RWPE2 (cell line): ENCODE measurements at regions not wholly inside any gene's neighbourhood (a gene's known extent, or its start where the extent isn't known, plus 50 kb on each side); places are given as distances from the start of the nearest gene placed in this dataset.

ENCODE experiments used
- ATAC-seq: fragments of 200-7000 bp; cut with Tn5 transposase; 3 replicates; pipeline ENCODE4 v1.9.1; 2021; ENCODE audit warnings: low read depth
- DNase-seq: peaks from one replicate; pipeline ENCODE4 v3.0.0-alpha.2; 2020; ENCODE audit warnings: low spot score
- H3K27ac ChIP-seq: fragments of 450-650 bp; 2 replicates; pipeline ENCODE4 v1.5.1; 2017; ENCODE audit warnings: mild to moderate bottlenecking; ENCODE audit not compliant: poor library complexity, severe bottlenecking
- H3K27me3 ChIP-seq: fragments of 250-450 bp; sonication (Bioruptor Pico); 2 replicates; pipeline ENCODE4 v1.5.1; 2021; ENCODE audit warnings: mild to moderate bottlenecking, moderate library complexity; ENCODE audit not compliant: insufficient read depth, poor library complexity, severe bottlenecking
- H3K36me3 ChIP-seq: fragments of 250-450 bp; sonication (Bioruptor Pico); 2 replicates; pipeline ENCODE4 v1.5.1; 2020; ENCODE audit warnings: low read depth, mild to moderate bottlenecking, moderate library complexity
- H3K4me1 ChIP-seq: fragments of 250-450 bp; sonication (Bioruptor Pico); 2 replicates; pipeline ENCODE4 v1.5.1; 2021; ENCODE audit warnings: mild to moderate bottlenecking, moderate library complexity; ENCODE audit not compliant: insufficient read depth, poor library complexity, severe bottlenecking
- H3K4me3 ChIP-seq: fragments of 250-450 bp; sonication (Bioruptor Pico); 2 replicates; pipeline ENCODE4 v1.5.1; 2021; ENCODE audit warnings: mild to moderate bottlenecking, moderate library complexity; ENCODE audit not compliant: severe bottlenecking
- H3K9me3 ChIP-seq: fragments of 250-450 bp; sonication (Bioruptor Pico); 2 replicates; pipeline ENCODE4 v1.5.1; 2021; ENCODE audit warnings: mild to moderate bottlenecking, moderate library complexity; ENCODE audit not compliant: severe bottlenecking
- TF ChIP-seq, protein P1 (sequence below): fragments of 450-650 bp; IDR thresholded peaks from one replicate; pipeline ENCODE4 v1.5.1; 2017; ENCODE audit warnings: mild to moderate bottlenecking, moderate library complexity; ENCODE audit not compliant: poor library complexity, severe bottlenecking

DNA sequence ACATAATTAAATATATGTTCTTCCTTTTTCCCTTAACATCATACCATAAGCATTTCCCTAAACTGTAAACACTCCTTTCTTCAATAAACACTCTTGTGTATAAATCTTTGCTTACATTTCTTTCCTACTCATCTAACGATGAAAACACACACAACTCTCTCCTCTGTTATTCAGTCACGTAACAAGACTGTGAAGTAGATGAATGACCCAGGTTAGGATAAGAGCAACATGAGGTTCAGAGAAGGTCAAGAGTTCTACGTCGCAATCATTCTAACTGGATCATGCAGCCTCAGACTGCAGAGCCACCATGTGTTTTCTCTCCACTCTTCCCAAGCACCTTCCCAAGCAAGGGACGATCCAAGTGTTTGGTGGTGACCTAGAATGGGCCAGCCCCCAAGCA is 70.5 kb upstream of the SPTLC1 start:
- no peak for DNase-seq
- TF ChIP-seq, protein P1, sequence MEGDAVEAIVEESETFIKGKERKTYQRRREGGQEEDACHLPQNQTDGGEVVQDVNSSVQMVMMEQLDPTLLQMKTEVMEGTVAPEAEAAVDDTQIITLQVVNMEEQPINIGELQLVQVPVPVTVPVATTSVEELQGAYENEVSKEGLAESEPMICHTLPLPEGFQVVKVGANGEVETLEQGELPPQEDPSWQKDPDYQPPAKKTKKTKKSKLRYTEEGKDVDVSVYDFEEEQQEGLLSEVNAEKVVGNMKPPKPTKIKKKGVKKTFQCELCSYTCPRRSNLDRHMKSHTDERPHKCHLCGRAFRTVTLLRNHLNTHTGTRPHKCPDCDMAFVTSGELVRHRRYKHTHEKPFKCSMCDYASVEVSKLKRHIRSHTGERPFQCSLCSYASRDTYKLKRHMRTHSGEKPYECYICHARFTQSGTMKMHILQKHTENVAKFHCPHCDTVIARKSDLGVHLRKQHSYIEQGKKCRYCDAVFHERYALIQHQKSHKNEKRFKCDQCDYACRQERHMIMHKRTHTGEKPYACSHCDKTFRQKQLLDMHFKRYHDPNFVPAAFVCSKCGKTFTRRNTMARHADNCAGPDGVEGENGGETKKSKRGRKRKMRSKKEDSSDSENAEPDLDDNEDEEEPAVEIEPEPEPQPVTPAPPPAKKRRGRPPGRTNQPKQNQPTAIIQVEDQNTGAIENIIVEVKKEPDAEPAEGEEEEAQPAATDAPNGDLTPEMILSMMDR, result no peak
- ATAC-seq, result no peak

DNA sequence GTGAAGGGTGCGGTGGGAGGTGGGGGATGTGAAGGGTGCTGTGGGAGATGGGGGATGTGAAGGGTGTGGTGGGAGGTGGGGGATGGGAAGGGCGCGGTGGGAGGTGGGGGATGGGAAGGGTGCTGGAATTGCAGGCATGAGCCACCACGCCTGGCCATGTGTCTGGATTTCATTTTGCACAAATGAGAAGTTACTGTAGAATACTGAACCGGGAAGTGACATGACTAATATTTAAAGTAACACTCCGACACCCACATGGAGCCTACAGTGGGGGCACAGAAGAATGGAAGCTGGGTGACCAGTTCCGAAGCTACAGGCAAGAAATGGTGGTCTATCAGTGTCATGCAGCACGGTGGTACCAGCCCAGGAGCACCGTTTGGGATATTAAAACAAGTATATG is 69.9 kb upstream of the SPTLC1 start:
- ATAC-seq (no peak), DNase-seq (no peak)
- Histone ChIP-seq H3K27ac (no peak overlapping the region), H3K36me3 (no peaks in the 10 kb centered on the region), H3K27me3 (no peaks in the 10 kb centered on the region), H3K9me3 (no peaks in the 10 kb centered on the region), H3K4me1 (no peaks in the 10 kb centered on the region), H3K4me3 (no peak overlapping the region)
- TF ChIP-seq, protein P1, result no peak

More for the DNA sequence above, 70.5 kb upstream of the SPTLC1 start:
- no peaks in the 10 kb centered on the region for H3K4me1 ChIP-seq
- no peaks in the 10 kb centered on the region for H3K36me3 ChIP-seq
- no peaks in the 10 kb centered on the region for H3K9me3 ChIP-seq
- no peak overlapping the region for H3K4me3 ChIP-seq
- no peak overlapping the region for H3K27ac ChIP-seq
- H3K27me3 ChIP-seq, result no peaks in the 10 kb centered on the region

DNA sequence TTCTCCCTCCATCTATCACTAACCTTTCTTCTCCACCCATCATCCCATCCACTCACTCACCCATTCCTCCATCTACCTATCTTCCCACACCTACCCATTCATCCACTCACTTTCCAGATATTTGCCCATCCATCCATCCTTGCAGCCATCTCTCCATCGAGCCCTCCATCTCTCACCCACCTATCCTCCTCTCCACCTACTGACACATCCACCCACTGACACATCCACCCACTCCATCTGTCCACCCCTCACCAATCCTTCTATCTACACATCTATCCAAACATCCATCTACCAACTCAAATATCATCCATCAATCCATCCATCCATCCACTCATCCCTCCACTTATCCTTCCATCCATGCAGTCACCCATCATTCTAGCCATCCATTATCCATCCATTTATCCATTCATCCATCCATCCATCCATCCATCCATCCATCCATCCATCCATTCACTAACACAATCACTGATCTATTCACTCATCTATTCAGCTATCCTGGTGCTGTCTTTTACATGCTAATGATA is 68.9 kb upstream of the SPTLC1 start:
- Histone ChIP-seq H3K4me3 (no peak overlapping the region), H3K27me3 (no peaks in the 10 kb centered on the region), H3K4me1 (no peaks in the 10 kb centered on the region), H3K27ac (no peak overlapping the region), H3K9me3 (no peaks in the 10 kb centered on the region), H3K36me3 (no peaks in the 10 kb centered on the region)
- DNase-seq (no peak), ATAC-seq (no peak)
- TF ChIP-seq, protein P1, result no peak

DNA sequence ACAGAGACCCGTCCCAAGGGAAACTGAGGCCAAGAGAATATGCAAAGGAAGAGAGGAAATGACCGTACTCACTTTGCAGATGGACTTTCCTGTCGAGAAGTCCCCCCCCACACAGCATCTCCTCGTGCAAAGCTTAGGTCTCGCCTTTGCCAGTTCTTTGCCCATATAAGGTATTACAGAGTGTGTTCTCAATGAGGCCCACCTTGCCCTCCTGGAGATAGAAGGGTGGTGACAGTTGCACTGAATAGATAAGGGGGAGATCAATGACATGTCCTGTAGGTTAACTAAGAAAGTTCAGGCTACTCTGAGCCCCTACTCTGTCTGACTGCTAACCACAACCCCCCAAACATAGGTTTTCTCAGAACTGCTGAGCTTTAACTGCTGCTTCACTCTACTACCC is 68.2 kb upstream of the SPTLC1 start:
- H3K9me3 ChIP-seq, result no peaks in the 10 kb centered on the region
- H3K27me3 ChIP-seq, result no peaks in the 10 kb centered on the region
- H3K4me3 ChIP-seq, result no peak overlapping the region
- no peak overlapping the region for H3K27ac ChIP-seq
- ATAC-seq, result no peak
- no peaks in the 10 kb centered on the region for H3K36me3 ChIP-seq
- H3K4me1 ChIP-seq, result no peaks in the 10 kb centered on the region
- TF ChIP-seq, protein P1, result no peak
- no peak for DNase-seq

DNA sequence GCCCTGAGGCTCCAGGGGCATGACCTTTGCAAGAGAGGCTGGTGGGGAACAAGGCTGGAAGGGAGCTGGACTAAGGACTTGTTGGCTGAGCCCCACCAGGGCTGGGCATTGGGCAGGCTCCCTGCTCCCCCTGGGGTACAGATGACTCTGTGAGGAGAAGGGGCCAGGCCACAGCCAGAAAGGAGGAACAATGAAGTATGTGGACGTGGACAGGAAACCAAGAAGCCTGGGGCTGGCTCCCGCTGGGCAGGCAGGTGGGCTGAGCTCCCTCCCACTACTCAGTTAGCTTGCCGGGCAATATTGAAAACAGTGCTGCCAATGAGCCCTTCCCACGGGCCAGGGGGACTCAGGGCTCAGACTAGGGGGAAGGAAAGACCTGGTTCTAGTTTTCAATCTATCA is 66.1 kb upstream of the SPTLC1 start:
- no peaks in the 10 kb centered on the region for H3K27me3 ChIP-seq
- no peak for ATAC-seq
- no peaks in the 10 kb centered on the region for H3K4me1 ChIP-seq
- H3K36me3 ChIP-seq, result no peaks in the 10 kb centered on the region
- TF ChIP-seq, protein P1, result no peak
- no peaks in the 10 kb centered on the region for H3K9me3 ChIP-seq
- H3K4me3 ChIP-seq, result no peak overlapping the region
- no peak overlapping the region for H3K27ac ChIP-seq
- DNase-seq, result no peak
